ENCODE measurements at regions not wholly inside any gene's neighbourhood (a gene's known extent, or its start where the extent isn't known, plus 50 kb on each side); places are given as distances from the start of the nearest gene placed in this dataset.
"Not testable (repeated sequence)": the region's sequence is repeated elsewhere in the genome, so short reads cannot be mapped to it uniquely, and the experiment has no call there.

DNA sequence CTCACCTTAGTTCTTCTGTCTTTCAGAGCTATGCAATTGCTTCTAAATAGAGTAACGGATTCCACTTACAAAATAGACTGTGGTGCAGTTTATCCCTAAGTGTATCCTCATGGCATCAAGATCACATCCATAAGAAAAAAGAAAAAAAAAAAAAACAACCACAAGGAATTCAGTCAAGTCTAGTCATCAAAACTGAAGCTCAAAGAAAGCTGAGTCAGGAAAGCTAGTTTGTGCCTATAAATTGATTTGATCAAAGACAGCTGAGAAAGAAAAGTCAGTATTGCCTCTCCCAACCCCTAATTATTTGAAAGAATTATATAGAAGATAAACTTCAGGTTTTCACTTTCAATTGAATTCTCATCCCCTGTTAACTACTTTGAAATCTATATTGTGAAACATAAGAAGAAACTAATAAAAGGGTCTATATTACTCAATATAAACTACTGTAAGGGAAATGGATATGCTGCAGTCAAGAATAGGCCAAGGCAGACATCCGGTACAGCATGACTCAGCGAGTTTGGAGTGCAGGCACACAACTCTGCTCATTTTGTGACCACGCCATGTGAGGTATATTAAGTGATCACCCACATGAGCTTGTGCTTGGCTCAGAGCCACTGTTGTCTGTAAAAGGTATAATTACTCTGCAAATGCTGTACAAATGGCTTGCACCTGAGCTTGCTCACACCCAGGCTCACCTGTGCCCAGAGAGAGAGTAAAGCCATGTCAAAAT is 568.1 kb upstream of the CRIM1 start:
- DNase-seq: no peak

DNA sequence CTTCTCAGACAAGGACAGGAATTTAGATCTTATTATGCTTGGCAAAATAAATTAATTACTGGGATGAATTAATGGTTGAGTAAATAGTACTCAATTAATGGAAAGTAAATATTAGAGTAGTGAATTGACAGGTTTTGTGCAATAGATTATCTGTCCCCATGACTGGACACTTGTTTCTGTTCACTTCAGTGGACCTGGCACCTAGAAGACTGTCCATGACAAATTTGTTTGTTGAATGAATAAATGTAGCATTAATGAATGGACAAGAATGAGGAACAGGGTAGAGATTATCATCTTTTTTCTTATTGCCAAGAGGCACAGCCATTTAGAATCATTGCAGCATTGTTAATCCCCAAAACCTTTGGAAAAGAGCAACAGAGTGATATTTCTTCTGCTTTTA is 570.0 kb upstream of the CRIM1 start:
- no peak for DNase-seq

DNA sequence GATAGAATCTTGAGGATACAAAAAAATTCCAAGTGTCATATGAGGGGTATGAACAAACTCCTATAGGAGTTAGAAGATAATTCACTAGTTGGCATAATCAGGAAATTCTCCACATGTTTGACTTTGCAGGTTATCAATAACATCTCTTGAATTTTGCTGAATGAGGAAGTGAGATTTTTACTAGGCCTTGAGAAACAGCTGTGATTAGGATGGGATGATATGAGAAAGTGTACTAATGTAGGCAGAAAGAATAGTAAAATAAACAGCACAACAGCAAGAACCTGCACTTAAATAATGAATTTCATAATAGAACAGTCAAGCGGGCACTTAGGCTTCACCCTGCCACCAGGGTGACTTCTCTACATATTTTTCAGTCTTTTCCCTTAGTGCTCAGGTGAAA is 570.8 kb upstream of the CRIM1 start:
- no peak for DNase-seq

DNA sequence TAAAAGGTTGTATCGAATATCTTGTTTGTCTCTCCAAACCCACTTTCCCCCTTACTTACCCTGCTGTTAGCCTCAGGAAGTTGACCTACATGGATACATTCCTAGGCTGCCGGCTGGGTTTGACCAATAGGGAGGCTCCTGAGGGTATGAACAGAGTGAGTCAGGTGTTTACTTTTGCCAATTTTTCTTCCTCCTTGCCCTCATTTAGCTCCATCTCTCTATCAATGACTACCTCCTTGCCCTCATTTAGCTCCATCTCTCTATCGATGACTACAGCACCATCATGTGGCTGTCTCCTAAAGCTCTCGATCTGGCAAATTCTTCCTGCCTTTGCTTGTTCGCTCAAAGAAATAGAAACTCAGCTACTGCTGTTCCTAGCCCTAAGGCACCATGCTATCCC is 571.9 kb upstream of the CRIM1 start:
- no peak for DNase-seq

DNA sequence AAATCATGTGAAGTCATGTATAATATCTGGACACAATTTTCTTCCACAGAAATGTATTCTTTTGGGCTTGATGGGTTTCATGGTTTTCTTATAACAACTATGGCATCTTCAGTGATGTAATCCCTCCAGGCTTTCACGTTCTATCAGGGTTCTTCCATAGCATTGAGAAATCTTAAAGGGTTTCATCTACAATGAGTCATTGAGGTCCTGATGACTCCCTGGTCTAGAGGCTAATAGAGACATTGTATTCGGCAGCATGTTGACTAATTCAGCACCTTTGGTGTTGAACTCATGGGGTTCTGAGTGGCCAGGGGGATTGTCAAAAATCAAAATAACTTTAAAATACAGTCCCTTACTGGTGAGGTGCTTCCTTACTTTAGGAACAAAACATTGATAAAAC is 614.0 kb upstream of the CRIM1 start:
- DNase-seq: no peak

DNA sequence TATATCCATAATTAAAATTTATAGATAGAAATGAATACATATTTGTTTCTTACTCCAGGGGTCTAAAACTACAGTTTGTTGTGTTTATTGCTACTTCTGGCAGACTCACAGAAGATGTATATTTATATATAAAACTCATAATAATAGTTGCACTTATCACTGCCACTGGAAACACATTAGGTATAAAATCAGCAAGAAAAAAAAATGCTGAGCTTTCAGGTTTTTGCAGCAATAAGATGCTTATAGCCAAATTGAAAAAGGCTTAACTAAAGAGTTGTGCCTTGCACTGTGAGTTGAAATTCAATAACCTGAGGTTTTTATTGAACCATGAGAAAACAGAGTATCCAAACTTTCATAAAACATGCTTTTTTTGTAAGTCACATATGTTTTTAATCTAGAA is 623.9 kb upstream of the CRIM1 start:
- no peak for DNase-seq

DNA sequence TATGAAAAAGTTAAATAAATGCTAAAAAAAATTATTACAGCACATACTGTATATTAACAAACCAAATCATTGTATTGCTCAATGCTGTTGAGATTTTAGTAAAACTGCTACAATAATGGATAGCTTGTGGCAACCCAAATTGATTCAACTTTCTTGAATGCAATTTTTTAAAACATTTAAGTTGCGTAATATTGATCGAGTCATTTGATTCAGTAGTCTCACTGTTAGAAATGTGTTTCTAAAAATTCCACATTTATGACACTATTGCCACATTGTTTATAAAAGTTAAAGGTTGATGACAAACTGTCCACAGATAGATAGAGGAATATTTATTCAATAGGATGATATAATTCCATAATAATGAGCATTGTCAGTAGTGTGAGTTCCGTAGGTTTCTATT is 640.7 kb upstream of the CRIM1 start:
- DNase-seq: no peak

DNA sequence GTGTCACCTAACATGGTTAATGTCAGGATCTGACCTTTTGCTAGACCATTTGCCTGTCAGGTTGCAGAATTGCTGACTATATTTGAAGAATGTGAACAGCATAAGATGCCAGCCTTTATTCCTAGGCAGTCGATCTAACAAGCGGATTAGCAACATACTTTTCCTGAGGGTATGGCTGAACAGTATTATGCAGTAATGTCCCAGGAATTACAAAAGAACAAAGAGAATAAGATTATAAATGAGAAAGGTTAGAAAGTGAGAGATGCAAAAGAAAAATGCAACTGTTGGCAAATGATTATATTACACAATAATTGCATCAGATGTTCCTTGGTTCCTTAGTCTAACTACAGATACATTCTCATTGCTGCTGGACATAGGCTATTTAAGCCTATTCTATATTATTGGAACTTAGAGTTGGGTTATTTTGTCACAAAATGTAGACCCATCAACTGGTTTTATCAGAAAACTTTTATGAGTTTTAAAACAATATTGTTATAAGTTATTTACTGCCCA is 647.1 kb upstream of the CRIM1 start:
- no peak for DNase-seq

DNA sequence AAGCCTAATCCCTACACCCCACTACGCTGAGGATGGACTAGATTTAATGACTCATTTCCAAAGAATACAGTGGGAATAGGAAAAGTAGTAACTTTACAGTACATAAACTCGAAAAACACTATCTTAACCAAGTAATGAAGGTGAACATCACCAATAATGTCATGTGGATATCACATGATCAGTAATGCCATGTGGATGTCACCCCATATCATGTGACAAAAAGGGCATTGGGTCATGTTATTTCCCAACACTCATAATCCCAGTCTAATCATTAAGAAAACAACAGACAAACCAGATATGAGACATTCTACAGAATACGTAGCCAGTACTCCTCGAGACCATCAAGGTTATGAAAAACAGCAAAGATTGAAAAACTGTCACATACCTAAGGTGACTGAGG is 667.3 kb upstream of the CRIM1 start:
- no peak for DNase-seq

DNA sequence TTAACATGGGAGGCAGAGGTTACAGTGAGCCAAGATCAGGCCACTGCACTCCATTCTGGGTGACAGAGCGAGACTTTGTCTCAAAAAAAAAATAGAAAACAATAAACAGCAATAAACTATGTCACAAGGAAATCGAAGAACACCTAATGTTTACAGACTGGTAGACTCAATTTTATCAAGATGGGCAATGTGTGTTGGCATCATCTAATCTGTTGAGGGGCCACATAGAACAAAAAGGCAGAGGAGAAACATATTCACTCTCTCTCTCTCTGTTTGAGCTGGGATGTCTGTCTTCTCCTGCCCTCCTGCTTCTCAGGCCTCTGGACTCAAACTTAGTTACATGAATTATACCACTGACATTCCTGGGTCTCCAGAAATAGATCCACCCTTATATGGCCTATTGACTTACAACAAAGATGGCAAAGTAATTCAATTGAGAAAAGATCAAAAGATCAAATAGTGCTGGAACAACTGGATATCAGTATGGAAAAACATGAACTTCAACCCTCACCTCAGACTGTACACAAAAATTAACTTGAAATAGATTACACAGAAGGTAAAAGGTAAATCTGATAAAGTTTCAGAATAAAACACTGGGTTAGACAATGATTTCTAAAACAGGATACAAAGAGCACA is 703.8 kb upstream of the CRIM1 start:
- DNase-seq: no peak

DNA sequence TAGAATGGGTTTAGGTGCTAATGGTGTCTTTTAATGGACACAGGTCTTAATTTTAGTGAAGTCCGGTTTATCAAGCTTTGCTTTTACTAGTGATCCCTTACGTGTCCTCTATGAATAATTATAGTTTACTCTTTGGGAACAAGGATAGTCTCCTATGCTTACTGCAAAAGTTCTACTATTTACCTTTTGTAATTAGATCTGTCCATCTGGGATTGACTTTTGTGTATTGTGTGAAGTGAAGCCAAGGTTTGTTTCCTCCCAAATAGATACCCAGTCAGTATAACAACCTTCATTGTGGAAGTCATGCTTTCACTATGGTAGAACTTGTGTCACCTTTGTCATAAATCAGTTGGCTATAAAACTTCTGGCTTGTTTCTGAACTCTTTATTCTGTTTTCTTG is 740.9 kb upstream of the CRIM1 start:
- DNase-seq: no peak

DNA sequence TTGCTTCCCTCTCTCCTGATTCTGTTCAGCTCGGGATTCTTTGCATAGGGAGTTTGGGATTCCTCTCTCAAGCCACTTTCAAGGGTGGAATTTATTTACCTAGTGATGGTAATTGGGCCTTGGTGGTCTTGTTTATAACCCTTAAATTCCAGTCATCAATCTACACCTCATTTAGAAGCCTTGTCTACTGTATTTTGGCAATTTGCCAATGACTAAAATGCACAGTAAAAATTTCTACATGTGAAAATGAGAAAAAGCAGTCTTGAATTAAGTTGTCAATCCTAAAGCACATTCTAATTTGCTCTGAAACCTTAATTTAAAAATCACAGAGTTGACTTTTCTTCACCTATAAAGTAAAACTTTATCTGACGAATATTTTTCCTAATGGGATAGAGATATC is 749.2 kb upstream of the CRIM1 start:
- no peak for DNase-seq

DNA sequence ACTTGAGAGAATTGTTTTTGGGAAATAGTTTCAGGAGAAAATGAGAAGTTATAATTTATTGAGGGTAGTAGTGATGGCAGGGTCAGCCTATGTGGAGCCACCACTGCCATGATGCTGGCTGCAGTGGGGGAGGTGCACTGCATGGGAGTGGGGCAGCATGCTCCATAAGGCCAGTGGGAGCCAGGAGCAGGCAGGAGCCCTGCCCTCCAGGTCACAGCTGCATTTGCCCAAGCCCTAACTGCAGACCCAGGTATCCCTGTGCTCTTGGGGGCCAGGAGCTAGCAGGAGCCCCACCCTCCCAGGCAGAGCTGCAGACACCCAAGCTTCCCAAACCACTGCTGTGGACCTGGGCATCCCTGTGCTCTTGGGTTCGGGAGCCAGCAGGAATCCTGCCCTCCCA is 757.3 kb upstream of the CRIM1 start:
- DNase-seq: no peak

DNA sequence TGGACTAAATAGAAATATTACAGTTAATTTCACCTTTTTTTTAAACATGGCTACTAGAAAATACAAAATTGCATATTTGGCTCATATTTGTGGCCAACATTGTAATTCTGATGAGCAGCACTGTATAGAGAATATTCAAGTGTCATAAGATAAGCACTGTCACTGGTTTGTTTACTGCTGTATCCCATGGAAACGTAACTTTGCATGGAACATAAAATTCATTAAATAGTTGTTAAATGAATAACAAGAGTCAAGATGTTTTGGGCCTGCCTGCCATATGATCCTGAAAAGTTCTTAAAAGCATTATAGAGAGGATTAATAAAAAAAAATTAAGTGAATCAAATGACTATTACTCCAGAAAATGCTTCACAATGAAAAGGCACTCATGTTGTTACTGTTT is 763.7 kb upstream of the CRIM1 start:
- DNase-seq: no peak

DNA sequence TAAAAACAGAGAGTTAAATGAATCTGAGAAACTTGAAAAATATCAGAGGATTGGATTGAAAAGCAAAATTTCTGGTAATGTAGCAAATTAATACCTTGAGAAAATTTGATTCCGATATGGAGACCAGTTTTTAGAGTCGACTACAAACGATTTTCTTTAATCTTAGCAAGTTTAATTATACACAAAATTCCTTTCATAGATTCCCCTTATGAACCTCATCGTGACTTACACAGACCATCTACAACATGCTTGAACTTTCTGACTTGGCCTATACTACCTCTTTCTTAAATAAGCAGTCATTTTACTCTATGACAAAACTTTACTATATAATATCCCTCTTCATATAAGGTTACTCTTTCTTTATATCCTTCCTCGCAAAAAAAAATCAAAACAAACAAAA is 769.6 kb upstream of the CRIM1 start:
- no peak for DNase-seq

DNA sequence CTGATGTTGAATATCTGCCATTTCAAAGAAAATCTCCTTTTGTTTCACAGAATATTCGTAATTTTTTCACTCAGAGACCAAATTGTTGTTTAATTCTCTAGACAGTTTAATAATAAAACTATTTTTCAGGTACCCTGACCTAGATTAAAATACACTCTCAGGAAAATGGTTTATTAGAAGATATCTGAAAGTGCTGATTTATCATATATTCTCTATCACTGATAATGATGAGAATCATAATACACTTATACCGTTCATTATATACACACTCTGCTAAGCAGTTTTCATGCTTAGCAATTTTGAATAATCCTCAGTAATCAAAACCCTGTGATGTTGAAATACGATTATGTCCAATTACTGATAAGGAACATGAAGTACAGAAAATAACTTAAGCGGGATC is 772.9 kb upstream of the CRIM1 start:
- DNase-seq: no peak

DNA sequence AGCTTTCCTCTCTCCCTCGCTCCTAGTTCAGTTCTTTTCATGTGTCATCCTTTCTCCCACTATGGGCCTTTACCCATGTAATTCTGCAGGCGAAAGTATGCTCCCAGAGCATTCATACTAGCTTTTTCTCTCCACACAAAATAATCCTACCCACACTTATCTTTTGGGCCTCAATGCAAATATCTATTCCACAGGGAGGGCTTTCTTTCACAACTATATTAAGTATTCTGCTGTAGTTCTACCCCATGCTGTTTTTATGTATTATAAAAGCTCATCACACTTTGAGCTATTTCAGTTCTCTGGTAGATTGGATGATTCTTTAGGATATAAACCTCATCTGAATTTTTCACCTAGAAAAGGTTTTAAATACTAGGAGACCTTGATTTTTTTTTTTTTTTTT is 774.6 kb upstream of the CRIM1 start:
- no peak for DNase-seq

DNA sequence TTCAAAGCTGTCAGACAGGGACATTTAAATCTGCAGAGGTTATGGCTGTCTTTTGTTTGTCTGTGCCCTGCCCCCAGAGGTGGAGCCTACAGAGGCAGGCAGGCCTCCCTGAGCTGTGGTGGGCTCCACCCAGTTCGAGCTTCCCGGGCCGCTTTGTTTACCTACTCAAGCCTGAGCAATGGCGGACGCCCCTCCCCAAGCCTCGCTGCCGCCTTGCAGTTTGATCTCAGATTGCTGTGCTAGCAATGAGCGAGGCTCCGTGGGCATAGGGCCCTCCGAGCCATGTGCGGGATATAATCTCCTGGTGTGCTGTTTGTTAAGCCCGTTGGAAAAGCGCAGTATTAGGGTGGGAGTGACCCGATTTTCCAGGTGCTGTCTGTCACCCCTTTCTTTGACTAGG is 787.0 kb upstream of the CRIM1 start:
- not testable (repeated sequence) for DNase-seq

DNA sequence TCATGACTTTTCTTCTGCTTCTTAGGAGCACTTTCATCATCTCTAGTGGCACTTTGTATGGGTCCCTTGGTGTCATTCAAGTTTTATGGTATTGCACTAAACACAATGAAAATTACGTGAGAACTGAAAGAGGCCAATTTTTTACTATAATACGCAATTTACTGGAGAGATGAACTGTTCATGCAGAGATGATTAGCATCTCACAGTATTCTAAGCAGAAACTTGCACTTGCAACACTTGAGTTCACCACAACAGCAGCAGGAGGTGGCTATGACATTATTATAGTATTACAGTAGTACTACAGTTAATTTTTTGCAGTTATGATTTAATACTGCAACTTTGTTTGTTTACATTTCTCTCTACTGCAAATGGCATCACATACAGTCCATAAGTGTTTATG is 793.1 kb upstream of the CRIM1 start:
- DNase-seq: no peak

DNA sequence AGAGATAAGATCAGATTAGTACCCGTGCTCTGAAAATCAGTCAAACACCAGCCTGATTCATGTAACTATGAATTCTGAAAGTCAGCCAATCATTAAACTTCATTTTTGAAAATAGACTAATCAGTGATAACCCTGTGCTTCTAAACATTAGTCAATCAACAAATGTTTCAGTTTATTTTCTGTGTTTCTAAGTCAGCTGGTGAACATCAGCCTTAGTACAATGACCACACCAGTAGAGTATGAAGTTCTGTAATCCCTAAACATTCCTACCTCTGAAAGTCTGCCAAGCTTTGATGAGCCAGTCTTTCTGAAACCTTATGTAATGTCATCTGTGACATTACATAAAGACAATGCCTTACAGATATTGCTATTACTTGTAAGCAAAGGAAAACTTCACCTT is 807.4 kb upstream of the CRIM1 start:
- DNase-seq: no peak

DNA sequence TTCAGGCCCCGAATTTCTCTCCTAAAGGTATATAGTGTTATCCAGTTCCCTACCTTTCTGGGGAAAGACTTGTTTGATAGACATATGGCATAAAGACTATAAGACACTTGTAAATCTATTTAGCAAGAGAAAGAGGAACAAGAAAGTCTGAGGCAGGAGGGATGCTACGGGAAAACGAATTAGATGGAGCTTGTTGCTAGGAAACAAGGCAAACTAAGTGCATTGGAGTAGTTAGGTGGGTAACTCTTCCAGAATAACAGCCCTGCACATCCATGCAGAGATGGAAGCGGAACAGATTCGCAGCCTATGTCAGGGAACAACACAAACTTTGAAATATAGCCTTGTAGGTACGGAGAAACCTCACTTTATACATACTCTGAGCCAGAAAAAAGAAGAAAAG is 810.3 kb upstream of the CRIM1 start:
- DNase-seq: no peak

DNA sequence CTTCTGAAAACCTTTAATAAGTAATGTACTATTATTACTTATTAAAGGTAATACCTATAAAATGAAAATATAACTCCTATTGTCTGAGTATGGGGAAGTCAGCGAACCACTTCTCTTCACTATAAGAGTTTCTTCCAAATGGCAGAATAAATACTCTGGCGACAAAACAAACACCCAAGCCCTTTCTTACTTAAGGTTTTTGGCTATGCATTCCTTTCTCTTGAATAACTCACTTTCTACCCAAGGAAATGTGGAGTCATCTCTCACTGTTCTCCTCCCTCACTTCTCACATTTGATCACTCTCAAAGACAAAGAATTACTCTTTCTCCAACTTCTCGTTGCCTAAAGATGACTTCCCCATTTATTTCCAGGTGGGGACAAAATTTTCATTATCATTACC is 816.8 kb upstream of the CRIM1 start:
- no peak for DNase-seq

DNA sequence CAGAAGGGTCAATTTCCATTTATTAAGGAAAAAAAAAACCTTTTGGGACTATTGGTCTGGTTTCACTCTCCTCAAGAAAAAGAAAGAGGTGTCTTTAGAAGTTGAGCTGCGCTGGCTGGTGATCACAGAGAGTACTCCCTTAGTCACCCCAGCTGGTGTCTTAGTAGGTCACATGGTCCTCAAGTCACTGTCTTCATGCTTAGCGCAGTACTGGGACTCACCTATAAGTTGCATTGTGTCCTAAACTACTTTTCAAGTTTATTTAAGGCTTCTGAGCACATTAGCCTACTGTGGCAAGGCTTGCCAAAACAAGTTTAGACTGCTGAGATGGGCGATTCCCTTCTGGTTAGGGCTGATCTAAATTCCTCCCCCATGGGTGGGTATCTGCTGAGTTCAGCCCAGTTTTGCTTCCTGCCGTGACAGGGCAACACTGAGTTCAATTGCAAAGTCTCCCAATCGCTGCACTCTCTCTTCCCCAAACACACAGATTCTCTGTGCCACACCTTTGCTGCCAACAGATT is 824.9 kb upstream of the CRIM1 start:
- DNase-seq: no peak

DNA sequence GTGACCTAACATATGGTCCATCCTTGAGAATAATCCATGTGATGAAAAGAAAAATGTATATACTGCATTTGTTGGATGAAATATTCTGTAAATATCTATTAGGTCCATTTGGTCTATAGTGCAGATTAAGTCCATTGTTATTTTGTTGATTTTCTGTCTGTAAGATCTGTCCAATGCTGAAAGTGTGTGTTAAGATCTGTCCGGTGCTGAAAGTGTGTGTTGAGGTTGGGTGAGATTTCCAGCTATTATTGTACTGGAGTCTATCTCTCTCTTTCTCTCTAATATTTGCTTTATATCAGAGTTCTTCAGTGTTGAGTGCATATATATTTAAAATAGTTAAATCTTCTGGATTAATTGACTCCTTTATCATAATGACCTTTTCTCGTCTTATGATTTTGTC is 828.8 kb upstream of the CRIM1 start:
- DNase-seq: no peak

DNA sequence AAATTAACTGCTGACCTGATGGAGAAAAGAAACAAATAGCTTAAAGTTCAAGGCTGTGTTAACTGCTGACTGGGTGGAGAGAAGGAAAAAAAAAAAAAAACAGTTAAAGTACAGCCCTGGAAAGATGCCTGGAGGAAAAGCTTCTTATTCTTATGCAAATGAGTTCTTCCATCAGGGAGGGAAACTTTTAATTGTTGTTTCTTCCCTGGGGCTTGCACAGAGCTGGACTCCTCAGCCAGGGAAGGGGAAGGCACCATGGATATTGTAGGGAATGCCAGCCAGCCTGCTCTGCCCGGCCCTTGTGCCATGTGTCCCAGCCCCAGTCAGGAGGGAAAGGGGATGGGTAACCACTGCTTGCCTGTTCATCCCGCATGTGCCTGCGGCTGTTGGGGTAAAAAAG is 833.1 kb upstream of the CRIM1 start:
- DNase-seq: no peak
